Caco-2 (cell line): ENCODE measurements at regions not wholly inside any gene's neighbourhood (a gene's known extent, or its start where the extent isn't known, plus 50 kb on each side); places are given as distances from the start of the nearest gene placed in this dataset.

Source experiments
- BruUV-seq: library from RNA; stranded (reverse); fragments of 400-500 nt; replicated peaks from 2 replicates; lab custom pipeline; 2021; lab: Mats Ljungman, UMichigan
- CTCF ChIA-PET: fragments of 300-600 bp; sonication (Branson Sonifier 250); formaldehyde crosslinking; loops from one replicate; lab custom pipeline; 2022; ENCODE audit warnings: antibody characterized with exemption; lab: Charles Lee
- POLR2A ChIA-PET: fragments of 300-600 bp; sonication (Branson Sonifier 250); formaldehyde crosslinking; loops from one replicate; lab custom pipeline; 2022; ENCODE audit warnings: antibody characterized with exemption; lab: Charles Lee
- DNase-seq, 2 experiments: peaks; one replicate each; pipeline versions ENCODE4 v3.0.0 to v3.0.0-alpha.2; 2020 to 2022
- H3K27me3 ChIP-seq: replicated peaks from 2 replicates; pipeline ENCODE4 v1.6.0; 2011; ENCODE audit warnings: low read length; ENCODE audit not compliant: control insufficient read depth, insufficient read depth
- H3K36me3 ChIP-seq: 2 replicates; pipeline ENCODE4 v1.5.1; 2011; ENCODE audit warnings: low read length; ENCODE audit not compliant: control insufficient read depth, insufficient read depth
- H3K4me1 ChIP-seq: fragments of 250-450 bp; sonication (Bioruptor Pico); 2 replicates; pipeline ENCODE4 v1.5.1; 2020; ENCODE audit warnings: mild to moderate bottlenecking
- H3K4me3 ChIP-seq: 2 replicates; pipeline ENCODE4 v1.5.1; 2011; ENCODE audit warnings: low read depth, mild to moderate bottlenecking, control low read depth, low read length
- H3K9me3 ChIP-seq: fragments of 250-450 bp; sonication (Bioruptor Pico); 2 replicates; pipeline ENCODE4 v1.5.1; 2020; ENCODE audit warnings: mild to moderate bottlenecking, moderate library complexity
- H3K27ac Mint-ChIP-seq: one replicate; pipeline ENCODE4 v1.8.0; 2022; ENCODE audit warnings: mixed read lengths; ENCODE audit not compliant: unreplicated experiment
- H3K27me3 Mint-ChIP-seq: one replicate; pipeline ENCODE4 v1.8.0; 2022; ENCODE audit warnings: mixed read lengths; ENCODE audit not compliant: insufficient read depth, unreplicated experiment
- H3K36me3 Mint-ChIP-seq: one replicate; pipeline ENCODE4 v1.8.0; 2022; ENCODE audit warnings: mild to moderate bottlenecking, mixed read lengths; ENCODE audit not compliant: insufficient read depth, unreplicated experiment
- H3K4me1 Mint-ChIP-seq: one replicate; pipeline ENCODE4 v1.8.0; 2022; ENCODE audit warnings: low read depth, mixed read lengths; ENCODE audit not compliant: unreplicated experiment
- H3K4me3 Mint-ChIP-seq: one replicate; pipeline ENCODE4 v1.8.0; 2022; ENCODE audit warnings: mild to moderate bottlenecking, moderate library complexity, mixed read lengths; ENCODE audit not compliant: unreplicated experiment
- H3K9me3 Mint-ChIP-seq: one replicate; pipeline ENCODE4 v1.8.0; 2022; ENCODE audit warnings: mixed read lengths; ENCODE audit not compliant: unreplicated experiment
- intact Hi-C: fragments of 100-400 bp; cut with micrococcal nuclease; formaldehyde crosslinking; loops from one replicate; pipeline ENCODE4 v1.10.0; 2022; ENCODE audit not compliant: unreplicated experiment
- TF ChIP-seq, protein P1 (sequence below), 2 experiments: fragments of 200-600 bp in 1 of 2; IDR thresholded peaks; 1 replicate in 1 of 2; 2 replicates in 1 of 2; pipeline versions ENCODE4 v1.5.1 to v1.8.0; 2011 to 2022; ENCODE audit warnings: antibody characterized with exemption in 1 of 2, control low read depth in 1 of 2, inconsistent platforms in 1 of 2, low read depth in 1 of 2, low read length in 1 of 2, mild to moderate bottlenecking in 1 of 2, moderate library complexity in 1 of 2; ENCODE audit not compliant: insufficient read depth in 1 of 2, severe bottlenecking in 1 of 2, unreplicated experiment in 1 of 2

GRCh38 chr5:124637011-124637410, 109.4 kb downstream of the ZNF608 start:
- no peaks in the 10 kb centered on the region for H3K27me3 Mint-ChIP-seq
- ChIA-PET CTCF (no interaction called here), POLR2A (interaction anchor here (0.6 kb wide), 1 partner anchor 112 kb away, joined by 19 read pairs; no protein-coding TSS in a partner anchor)
- TF ChIP-seq, protein P1, sequence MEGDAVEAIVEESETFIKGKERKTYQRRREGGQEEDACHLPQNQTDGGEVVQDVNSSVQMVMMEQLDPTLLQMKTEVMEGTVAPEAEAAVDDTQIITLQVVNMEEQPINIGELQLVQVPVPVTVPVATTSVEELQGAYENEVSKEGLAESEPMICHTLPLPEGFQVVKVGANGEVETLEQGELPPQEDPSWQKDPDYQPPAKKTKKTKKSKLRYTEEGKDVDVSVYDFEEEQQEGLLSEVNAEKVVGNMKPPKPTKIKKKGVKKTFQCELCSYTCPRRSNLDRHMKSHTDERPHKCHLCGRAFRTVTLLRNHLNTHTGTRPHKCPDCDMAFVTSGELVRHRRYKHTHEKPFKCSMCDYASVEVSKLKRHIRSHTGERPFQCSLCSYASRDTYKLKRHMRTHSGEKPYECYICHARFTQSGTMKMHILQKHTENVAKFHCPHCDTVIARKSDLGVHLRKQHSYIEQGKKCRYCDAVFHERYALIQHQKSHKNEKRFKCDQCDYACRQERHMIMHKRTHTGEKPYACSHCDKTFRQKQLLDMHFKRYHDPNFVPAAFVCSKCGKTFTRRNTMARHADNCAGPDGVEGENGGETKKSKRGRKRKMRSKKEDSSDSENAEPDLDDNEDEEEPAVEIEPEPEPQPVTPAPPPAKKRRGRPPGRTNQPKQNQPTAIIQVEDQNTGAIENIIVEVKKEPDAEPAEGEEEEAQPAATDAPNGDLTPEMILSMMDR (IDR thresholded peaks at IDR 0.05; ENCODE audit: insufficient read depth in 1 of 2, low read depth in 1 of 2, low read length in 1 of 2, severe bottlenecking in 1 of 2, unreplicated experiment in 1 of 2) = no peak
- Histone ChIP-seq H3K4me1 (peaks cover 28% of the 10 kb centered on the region), H3K9me3 (no peaks in the 10 kb centered on the region), H3K4me3 (no peak overlapping the region), H3K27me3 (no peaks in the 10 kb centered on the region), H3K36me3 (no peaks in the 10 kb centered on the region; the same call in 1 of the 2 replicates)
- H3K4me1 Mint-ChIP-seq = peaks cover 20% of the 10 kb centered on the region
- intact Hi-C loops = no loop called here
- no peak for DNase-seq
- peaks cover 10% of the 10 kb centered on the region for H3K9me3 Mint-ChIP-seq
- BruUV-seq = TSS peak; percentile 33
- H3K27ac Mint-ChIP-seq = no peak overlapping the region
- peaks cover 28% of the 10 kb centered on the region for H3K36me3 Mint-ChIP-seq
- H3K4me3 Mint-ChIP-seq = no peak overlapping the region

DNA sequence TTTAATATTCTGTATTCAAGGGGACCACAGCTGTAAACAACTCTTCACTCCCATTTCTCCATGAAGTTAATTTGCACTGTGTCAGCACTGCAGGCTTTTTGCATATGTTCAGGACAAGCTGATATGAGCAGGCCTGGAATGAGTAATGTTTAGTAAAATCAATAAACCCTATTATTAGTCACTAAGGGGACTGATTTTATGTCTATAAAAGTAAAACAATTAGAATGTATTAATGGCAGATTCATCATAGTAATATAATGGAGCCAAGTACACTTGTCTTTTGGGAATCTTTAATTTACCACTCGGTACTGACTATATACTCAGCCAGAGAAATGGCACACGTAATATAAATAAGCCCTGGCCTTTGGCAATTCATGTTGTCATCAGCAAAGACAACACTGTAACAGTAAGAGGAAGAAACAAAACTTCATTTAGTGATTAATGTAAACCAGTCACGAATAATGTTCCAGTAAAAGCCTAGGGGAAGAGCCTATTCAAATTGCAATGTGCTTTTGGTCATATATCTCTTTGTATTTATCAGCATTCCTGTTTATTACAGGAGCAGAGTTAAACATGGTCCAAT, 111.6 kb downstream of the ZNF608 start:
- Mint-ChIP-seq H3K36me3 (peaks cover 31% of the 10 kb centered on the region), H3K27me3 (no peaks in the 10 kb centered on the region), H3K9me3 (peaks cover 10% of the 10 kb centered on the region), H3K4me1 (peaks cover 11% of the 10 kb centered on the region), H3K4me3 (no peak overlapping the region), H3K27ac (no peak overlapping the region)
- Histone ChIP-seq H3K36me3 (no peaks in the 10 kb centered on the region), H3K4me3 (no peak overlapping the region), H3K27me3 (no peaks in the 10 kb centered on the region), H3K4me1 (peaks cover 21% of the 10 kb centered on the region), H3K9me3 (no peaks in the 10 kb centered on the region)
- ChIA-PET POLR2A (no interaction called here), CTCF (interaction anchor here (1.2 kb wide), 1 partner anchor 114 kb away, joined by 3 read pairs; no protein-coding TSS in a partner anchor)
- intact Hi-C loops = no loop called here
- TF ChIP-seq, protein P1 (IDR thresholded peaks at IDR 0.05; ENCODE audit: insufficient read depth in 1 of 2, low read depth in 1 of 2, low read length in 1 of 2, severe bottlenecking in 1 of 2, unreplicated experiment in 1 of 2) = no peak
- no TSS peak for BruUV-seq
- DNase-seq = no peak

DNA sequence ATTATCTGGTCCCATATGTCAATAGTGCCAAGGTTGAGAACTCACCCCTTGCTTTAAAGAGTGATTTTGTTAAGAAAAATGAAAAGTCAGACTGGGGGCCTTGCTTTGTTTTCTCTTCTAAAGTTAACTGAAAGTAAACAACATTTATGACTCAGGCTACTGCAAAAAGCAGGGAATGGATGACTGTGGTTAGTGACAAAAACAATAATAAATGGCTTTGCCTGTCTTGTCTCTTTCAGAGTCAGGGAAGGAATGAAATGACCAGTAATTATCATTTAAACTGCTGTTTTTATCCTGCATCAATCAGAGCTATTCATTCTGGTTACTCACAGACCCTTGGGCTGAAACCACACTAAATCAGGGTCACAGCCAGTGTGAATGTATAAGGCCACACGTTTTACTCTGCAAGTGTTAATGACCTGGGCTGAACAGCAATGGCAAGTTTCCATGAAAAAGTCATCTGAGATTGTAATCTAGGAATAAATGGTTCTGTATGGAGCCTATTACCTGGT, 112.2 kb downstream of the ZNF608 start:
- no peaks in the 10 kb centered on the region for H3K36me3 ChIP-seq
- ChIA-PET CTCF (interaction anchor here (1.2 kb wide), 1 partner anchor 114 kb away, joined by 3 read pairs; no protein-coding TSS in a partner anchor), POLR2A (no interaction called here)
- Mint-ChIP-seq H3K4me3 (no peak overlapping the region), H3K27me3 (no peaks in the 10 kb centered on the region), H3K9me3 (peaks cover 10% of the 10 kb centered on the region), H3K4me1 (peaks cover 12% of the 10 kb centered on the region), H3K27ac (no peak overlapping the region), H3K36me3 (peaks cover 28% of the 10 kb centered on the region)
- H3K27me3 ChIP-seq = no peaks in the 10 kb centered on the region
- TF ChIP-seq, protein P1 (IDR thresholded peaks at IDR 0.05; ENCODE audit: insufficient read depth in 1 of 2, low read depth in 1 of 2, low read length in 1 of 2, severe bottlenecking in 1 of 2, unreplicated experiment in 1 of 2) = no peak
- H3K9me3 ChIP-seq = no peaks in the 10 kb centered on the region
- peaks cover 26% of the 10 kb centered on the region for H3K4me1 ChIP-seq
- intact Hi-C loops = no loop called here
- no peak for DNase-seq
- no TSS peak for BruUV-seq
- no peak overlapping the region for H3K4me3 ChIP-seq
